H1 (cell line): ENCODE measurements at regions not wholly inside any gene's neighbourhood (a gene's known extent, or its start where the extent isn't known, plus 50 kb on each side); places are given as distances from the start of the nearest gene placed in this dataset.

Experiments
- ATF3 ChIP-seq: IDR thresholded peaks from 2 replicates; pipeline ENCODE4 v1.6.1; 2011; ENCODE audit warnings: low read depth, mild to moderate bottlenecking, low read length; ENCODE audit not compliant: insufficient read depth
- BRCA1 ChIP-seq: IDR thresholded peaks from 2 replicates; pipeline ENCODE4 v1.6.1; 2012; ENCODE audit warnings: low read depth, low read length, improper control_type of control experiment
- CHD2 ChIP-seq: IDR thresholded peaks from 2 replicates; pipeline ENCODE4 v1.6.1; 2012; ENCODE audit warnings: low read length, improper control_type of control experiment
- CTCF ChIP-seq, 3 experiments: IDR thresholded peaks; 1 replicate in 2 of 3; 2 replicates in 1 of 3; pipeline versions ENCODE4 v1.5.1 to v1.6.1; 2011; ENCODE audit warnings: low read length in 3 of 3, mild to moderate bottlenecking in 3 of 3, inconsistent platforms in 2 of 3, low read depth in 1 of 3, moderate library complexity in 1 of 3; ENCODE audit not compliant: insufficient read depth in 1 of 3; ENCODE audit errors: control extremely low read depth in 1 of 3
- EZH2 ChIP-seq: fragments of 200-600 bp; sonication (generic); IDR thresholded peaks from 2 replicates; pipeline ENCODE4 v1.7.1; 2012; ENCODE audit warnings: low read depth, mild to moderate bottlenecking, moderate library complexity, low read length, inconsistent platforms; ENCODE audit not compliant: severe bottlenecking
- KDM1A ChIP-seq: fragments of 200-600, 300-600 bp; sonication (generic); IDR thresholded peaks from 2 replicates; pipeline ENCODE4 v1.7.1; 2016; ENCODE audit warnings: mild to moderate bottlenecking, low read length, borderline replicate concordance
- POLR2A ChIP-seq, 2 experiments: IDR thresholded peaks; 1 replicate in 1 of 2; 2 replicates in 1 of 2; pipeline ENCODE4 v1.6.1; 2011; ENCODE audit warnings: low read depth in 2 of 2, low read length in 2 of 2, mild to moderate bottlenecking in 2 of 2; ENCODE audit errors: control extremely low read depth in 1 of 2
- POLR2AphosphoS5 ChIP-seq: IDR thresholded peaks from 2 replicates; pipeline ENCODE4 v1.6.1; 2011; ENCODE audit warnings: low read depth, low read length
- RFX5 ChIP-seq: IDR thresholded peaks from 2 replicates; pipeline ENCODE4 v1.6.1; 2011; ENCODE audit warnings: low read depth, low read length, improper control_type of control experiment, borderline replicate concordance
- RXRA ChIP-seq: IDR thresholded peaks from 2 replicates; pipeline ENCODE4 v1.6.1; 2011; ENCODE audit warnings: low read depth, mild to moderate bottlenecking, low read length, moderate library complexity; ENCODE audit not compliant: insufficient read depth
- SIRT6 ChIP-seq: IDR thresholded peaks from one replicate; pipeline ENCODE4 v1.7.1; 2012; ENCODE audit warnings: low read length, inconsistent platforms
- TCF12 ChIP-seq: IDR thresholded peaks from 2 replicates; pipeline ENCODE4 v1.6.1; 2011; ENCODE audit warnings: low read depth, mild to moderate bottlenecking, low read length
- TEAD4 ChIP-seq: IDR thresholded peaks from 2 replicates; pipeline ENCODE4 v1.6.1; 2012; ENCODE audit warnings: low read depth, low read length, inconsistent platforms, mixed read lengths
- ZNF274 ChIP-seq: IDR thresholded peaks from 2 replicates; pipeline ENCODE4 v1.7.0; 2012; ENCODE audit warnings: low read length, borderline replicate concordance; ENCODE audit errors: extremely low read depth

- TF ChIP-seq CTCF (IDR thresholded peaks at IDR 0.05; ENCODE audit: control extremely low read depth in 1 of 3, insufficient read depth in 1 of 3, low read depth in 1 of 3, low read length in 3 of 3) (peak; percentile 75 to 96 (median 77)), TCF12 (no peak), POLR2AphosphoS5 (no peak), CHD2 (no peak), POLR2A (IDR thresholded peaks at IDR 0.05; ENCODE audit: control extremely low read depth in 1 of 2, low read depth in 2 of 2, low read length in 2 of 2) (no peak), EZH2 (no peak), ZNF274 (no peak), RFX5 (no peak), BRCA1 (no peak), TEAD4 (no peak), ATF3 (no peak), RXRA (no peak), SIRT6 (no peak), KDM1A (no peak)
These were observed 56.4 kb upstream of the ARRDC4 start for GRCh38 chr15:97903971-97904572.
